RWPE2 (cell line): ENCODE measurements at regions not wholly inside any gene's neighbourhood (a gene's known extent, or its start where the extent isn't known, plus 50 kb on each side); places are given as distances from the start of the nearest gene placed in this dataset.

ENCODE experiments used
- ATAC-seq: fragments of 200-7000 bp; cut with Tn5 transposase; 3 replicates; pipeline ENCODE4 v1.9.1; 2021; ENCODE audit warnings: low read depth
- DNase-seq: peaks from one replicate; pipeline ENCODE4 v3.0.0-alpha.2; 2020; ENCODE audit warnings: low spot score
- H3K27ac ChIP-seq: fragments of 450-650 bp; 2 replicates; pipeline ENCODE4 v1.5.1; 2017; ENCODE audit warnings: mild to moderate bottlenecking; ENCODE audit not compliant: poor library complexity, severe bottlenecking
- H3K27me3 ChIP-seq: fragments of 250-450 bp; sonication (Bioruptor Pico); 2 replicates; pipeline ENCODE4 v1.5.1; 2021; ENCODE audit warnings: mild to moderate bottlenecking, moderate library complexity; ENCODE audit not compliant: insufficient read depth, poor library complexity, severe bottlenecking
- H3K36me3 ChIP-seq: fragments of 250-450 bp; sonication (Bioruptor Pico); 2 replicates; pipeline ENCODE4 v1.5.1; 2020; ENCODE audit warnings: low read depth, mild to moderate bottlenecking, moderate library complexity
- H3K4me1 ChIP-seq: fragments of 250-450 bp; sonication (Bioruptor Pico); 2 replicates; pipeline ENCODE4 v1.5.1; 2021; ENCODE audit warnings: mild to moderate bottlenecking, moderate library complexity; ENCODE audit not compliant: insufficient read depth, poor library complexity, severe bottlenecking
- H3K4me3 ChIP-seq: fragments of 250-450 bp; sonication (Bioruptor Pico); 2 replicates; pipeline ENCODE4 v1.5.1; 2021; ENCODE audit warnings: mild to moderate bottlenecking, moderate library complexity; ENCODE audit not compliant: severe bottlenecking
- H3K9me3 ChIP-seq: fragments of 250-450 bp; sonication (Bioruptor Pico); 2 replicates; pipeline ENCODE4 v1.5.1; 2021; ENCODE audit warnings: mild to moderate bottlenecking, moderate library complexity; ENCODE audit not compliant: severe bottlenecking
- TF ChIP-seq, protein P1 (sequence below): fragments of 450-650 bp; IDR thresholded peaks from one replicate; pipeline ENCODE4 v1.5.1; 2017; ENCODE audit warnings: mild to moderate bottlenecking, moderate library complexity; ENCODE audit not compliant: poor library complexity, severe bottlenecking

DNA sequence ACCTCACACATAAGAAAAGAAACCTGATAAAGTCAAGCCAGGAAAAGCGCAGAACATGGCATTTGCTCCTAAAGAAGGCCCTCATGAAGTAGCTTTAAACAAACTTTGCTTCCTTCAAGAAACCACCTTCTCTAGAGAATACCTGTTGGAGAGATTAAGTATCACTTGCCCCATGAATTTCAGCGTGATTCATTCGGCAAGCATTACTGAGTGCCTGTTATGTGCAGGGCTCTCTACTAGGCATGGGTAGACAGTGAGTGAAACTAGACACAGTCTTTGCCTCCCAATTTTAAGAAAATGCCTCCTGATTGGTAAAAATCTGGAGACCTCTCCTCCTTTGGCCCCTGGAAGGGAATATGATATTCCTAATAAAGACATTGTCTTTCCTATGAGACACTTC is 475.8 kb upstream of the NBEA start:
- no peak for DNase-seq
- H3K27me3 ChIP-seq: no peaks in the 10 kb centered on the region
- TF ChIP-seq, protein P1, sequence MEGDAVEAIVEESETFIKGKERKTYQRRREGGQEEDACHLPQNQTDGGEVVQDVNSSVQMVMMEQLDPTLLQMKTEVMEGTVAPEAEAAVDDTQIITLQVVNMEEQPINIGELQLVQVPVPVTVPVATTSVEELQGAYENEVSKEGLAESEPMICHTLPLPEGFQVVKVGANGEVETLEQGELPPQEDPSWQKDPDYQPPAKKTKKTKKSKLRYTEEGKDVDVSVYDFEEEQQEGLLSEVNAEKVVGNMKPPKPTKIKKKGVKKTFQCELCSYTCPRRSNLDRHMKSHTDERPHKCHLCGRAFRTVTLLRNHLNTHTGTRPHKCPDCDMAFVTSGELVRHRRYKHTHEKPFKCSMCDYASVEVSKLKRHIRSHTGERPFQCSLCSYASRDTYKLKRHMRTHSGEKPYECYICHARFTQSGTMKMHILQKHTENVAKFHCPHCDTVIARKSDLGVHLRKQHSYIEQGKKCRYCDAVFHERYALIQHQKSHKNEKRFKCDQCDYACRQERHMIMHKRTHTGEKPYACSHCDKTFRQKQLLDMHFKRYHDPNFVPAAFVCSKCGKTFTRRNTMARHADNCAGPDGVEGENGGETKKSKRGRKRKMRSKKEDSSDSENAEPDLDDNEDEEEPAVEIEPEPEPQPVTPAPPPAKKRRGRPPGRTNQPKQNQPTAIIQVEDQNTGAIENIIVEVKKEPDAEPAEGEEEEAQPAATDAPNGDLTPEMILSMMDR: no peak
- no peak overlapping the region for H3K4me3 ChIP-seq
- H3K36me3 ChIP-seq: no peaks in the 10 kb centered on the region
- H3K9me3 ChIP-seq: no peaks in the 10 kb centered on the region
- H3K27ac ChIP-seq: no peak overlapping the region
- H3K4me1 ChIP-seq: peaks cover 39% of the 10 kb centered on the region
- ATAC-seq: no peak

DNA sequence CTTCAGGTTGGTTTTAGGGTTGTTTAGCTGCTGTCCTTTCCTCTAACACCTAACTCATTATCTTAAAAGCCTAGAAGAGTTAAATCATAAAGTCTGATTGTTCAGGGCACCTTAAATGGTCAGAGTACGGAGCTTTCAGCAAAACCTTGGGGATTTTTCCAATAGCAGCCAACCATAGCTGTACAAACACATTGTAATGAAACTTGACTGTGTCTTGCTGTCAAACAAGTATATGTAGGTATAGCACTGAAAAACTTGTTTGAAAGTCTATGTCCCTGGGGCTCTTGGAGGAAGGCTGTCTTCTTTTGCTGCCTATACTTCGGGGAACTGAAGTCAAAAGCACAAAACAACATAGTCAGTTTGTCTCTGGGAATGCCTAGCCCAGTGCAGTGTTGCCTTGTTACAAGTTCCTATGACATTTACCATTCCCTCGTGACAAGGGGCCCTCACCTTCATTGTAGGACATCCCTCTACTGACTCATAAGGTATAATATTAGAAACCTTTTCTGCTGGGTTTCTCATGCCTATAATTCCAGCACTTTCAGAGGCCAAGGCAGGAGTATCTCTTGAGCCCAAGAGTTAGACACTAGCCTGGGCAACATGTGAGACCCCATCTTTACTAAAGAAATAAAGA is 474.5 kb upstream of the NBEA start:
- Histone ChIP-seq H3K27ac (no peak overlapping the region), H3K4me1 (peaks cover 34% of the 10 kb centered on the region), H3K4me3 (no peak overlapping the region), H3K9me3 (no peaks in the 10 kb centered on the region), H3K27me3 (no peaks in the 10 kb centered on the region), H3K36me3 (no peaks in the 10 kb centered on the region)
- TF ChIP-seq, protein P1: no peak
- no peak for ATAC-seq
- no peak for DNase-seq

GRCh38 chr13:34469196-34469986 is 472.7 kb upstream of the NBEA start:
- TF ChIP-seq, protein P1: no peak
- DNase-seq (no peak), ATAC-seq (peak; percentile 92)
- H3K9me3 ChIP-seq: no peaks in the 10 kb centered on the region
- peaks cover 15% of the 10 kb centered on the region for H3K4me1 ChIP-seq
- H3K4me3 ChIP-seq: no peak overlapping the region
- H3K27ac ChIP-seq: peak overlapping the region; percentile 51
- H3K27me3 ChIP-seq: no peaks in the 10 kb centered on the region
- H3K36me3 ChIP-seq: no peaks in the 10 kb centered on the region

GRCh38 chr13:34474187-34474868 is 467.7 kb upstream of the NBEA start:
- TF ChIP-seq, protein P1: no peak
- Histone ChIP-seq H3K36me3 (no peaks in the 10 kb centered on the region), H3K4me1 (peaks cover 9% of the 10 kb centered on the region), H3K27me3 (no peaks in the 10 kb centered on the region), H3K9me3 (no peaks in the 10 kb centered on the region), H3K27ac (no peak overlapping the region), H3K4me3 (no peak overlapping the region)
- no peak for DNase-seq
- ATAC-seq: no peak
